Heart right ventricle (tissue), 16 donors: ENCODE measurements at regions not wholly inside any gene's neighbourhood (a gene's known extent, or its start where the extent isn't known, plus 50 kb on each side); places are given as distances from the start of the nearest gene placed in this dataset.
A peak's percentile ranks its signal among the peaks of the same experiment; 100 is the strongest.

Experiments used
- ATAC-seq, 8 donors: fragments of 200-7000 bp; cut with Tn5 transposase; one replicate each; pipeline ENCODE4 v1.9.1; 2020; ENCODE audit warnings: mild to moderate bottlenecking in 8 of 8, moderate library complexity in 8 of 8, moderate number of reproducible peaks in 1 of 8
- DNase-seq, 2 donors: peaks; one replicate each; pipeline ENCODE4 v3.0.0-alpha.2; 2020
- H3K27ac ChIP-seq, 10 donors: fragments of 200-600 bp; sonication (generic) in 2 of 10; one replicate each; pipeline versions ENCODE4 v1.5.0 to v1.8.0; 2020 to 2022; ENCODE audit warnings: mild to moderate bottlenecking in 3 of 10
- H3K27me3 ChIP-seq, 7 donors: fragments of 200-600 bp; one replicate each; pipeline ENCODE4 v1.8.0; 2021 to 2022; ENCODE audit warnings: mild to moderate bottlenecking in 2 of 7
- H3K36me3 ChIP-seq, 9 donors: fragments of 200-600 bp; sonication (generic) in 1 of 9; one replicate each; pipeline versions ENCODE4 v1.5.0 to v1.8.0; 2020 to 2022; ENCODE audit warnings: mild to moderate bottlenecking in 2 of 9
- H3K4me1 ChIP-seq, 9 donors: fragments of 200-600 bp; sonication (generic) in 1 of 9; one replicate each; pipeline versions ENCODE4 v1.5.0 to v1.8.0; 2020 to 2022; ENCODE audit warnings: mild to moderate bottlenecking in 4 of 9
- H3K4me3 ChIP-seq, 10 donors: fragments of 200-600 bp; sonication (generic) in 2 of 10; one replicate each; pipeline versions ENCODE4 v1.5.0 to v1.8.0; 2020 to 2022; ENCODE audit warnings: mild to moderate bottlenecking in 7 of 10, moderate library complexity in 2 of 10
- H3K9me3 ChIP-seq, 11 donors: fragments of 200-600 bp in 10 of 11; sonication (generic) in 2 of 11; one replicate each; pipeline versions ENCODE4 v1.5.0 to v1.8.0; 2013 to 2022; ENCODE audit warnings: mild to moderate bottlenecking in 2 of 11, control low read depth in 1 of 11, moderate library complexity in 1 of 11
- CTCF ChIP-seq, 9 donors: fragments of 200-600 bp; sonication (generic) in 2 of 9; IDR thresholded peaks; one replicate each; pipeline versions ENCODE4 v1.5.0 to v1.8.0; 2021 to 2022; ENCODE audit warnings: antibody characterized with exemption in 9 of 9, mild to moderate bottlenecking in 5 of 9, moderate library complexity in 1 of 9
- WGBS, 2 donors: extraction: QIAGEN DNeasy Blood & Tissue Kit; methylation state at CpG; one replicate each; pipeline ENCODE4 v1.1.7; 2013; ENCODE audit warnings: inconsistent platforms in 1 of 2; 5-methylcytosine and 5-hydroxymethylcytosine counted together
- intact Hi-C, 10 donors: fragments of 100-400 bp; cut with DNase I; formaldehyde crosslinking; loops; one replicate each; pipeline versions ENCODE4 v1.11.1 to v1.14.2; 2022
- donor health status: Arrhythmogenic right ventricular cardiomyopathy.
- donor health status: ischemic (EF 13 %, LVEDD 7.1; RV severe dilation, severe dysfunction).
- donor health status: healthy with polysubstance abuse.
- donor health status: DM: no; HTN: yes; CAD: no.
- donor health status: DM: no; HTN: no; CAD: no.
- donor health status: ischemic (EF 25% LVEDD 6.9; RV normal size, moderate dysfunction).
- donor health status: ischemic (EF 25% LVEDD 5.7; RV mildly dilated, moderate dysfunction).
- donor health status: healthy.
- donor health status: DM: yes; HTN: yes; CAD: no.
- donor health status: Ischemic cardiomyopathy.
- donor health status: ischemic (EF 35%, LVEDD 5.7; RV mildly dilated, moderate dysfunction).
- donor health status: nonischemic (EF 11% LVEDD 7.7; RV severe dilation, severe dysfunction).
- donor health status: DM: yes; HTN: yes; CAD: no.
- donor health status: PGD.
- donor health status: ischemic (EF 29% LVEDD 5.4; RV normal size, mild dysfunction).
- donor health status: nonischemic (EF 23%, LVEDD 6.1; RV moderate dilation, normal function).

- 44 to 48% methylated on average over 4 of the region's 4 CpGs for WGBS, 2 donors
- no peak overlapping the region for H3K27ac ChIP-seq
- H3K36me3 ChIP-seq, result no peaks in the 10 kb centered on the region
- ATAC-seq (no peak), DNase-seq (no peak)
- H3K4me3 ChIP-seq, result no peak overlapping the region
- no peaks in the 10 kb centered on the region for H3K27me3 ChIP-seq
- no peaks in the 10 kb centered on the region for H3K4me1 ChIP-seq
- TF ChIP-seq CTCF (IDR thresholded peaks at IDR 0.05), result no peak
- no peaks in the 10 kb centered on the region for H3K9me3 ChIP-seq
- intact Hi-C loops, result no loop called here
Measured at GRCh38 chr14:82897469-82898308, 1364.0 kb upstream of the SEL1L start.

GRCh38 chr14:82905762-82906161, 1372.1 kb upstream of the SEL1L start:
- DNase-seq (no peak), ATAC-seq (no peak)
- H3K4me3 ChIP-seq, result no peak overlapping the region
- H3K9me3 ChIP-seq, result no peaks in the 10 kb centered on the region
- no peaks in the 10 kb centered on the region for H3K36me3 ChIP-seq
- 76 to 80% methylated on average over 2 of the region's 2 CpGs for WGBS, 2 donors
- H3K27ac ChIP-seq, result no peak overlapping the region
- intact Hi-C loops, result no loop called here
- no peaks in the 10 kb centered on the region for H3K4me1 ChIP-seq
- TF ChIP-seq CTCF (IDR thresholded peaks at IDR 0.05), result no peak
- H3K27me3 ChIP-seq, result no peaks in the 10 kb centered on the region

GRCh38 chr14:82911930-82912329, 1378.3 kb upstream of the SEL1L start:
- TF ChIP-seq CTCF (IDR thresholded peaks at IDR 0.05), result no peak
- Histone ChIP-seq H3K27me3 (no peaks in the 10 kb centered on the region), H3K27ac (no peak overlapping the region), H3K36me3 (no peaks in the 10 kb centered on the region), H3K4me1 (peaks cover 0 to 6% (median 0%) of the 10 kb centered on the region in 9 donors), H3K4me3 (no peak overlapping the region), H3K9me3 (no peaks in the 10 kb centered on the region)
- DNase-seq (no peak), ATAC-seq (peak in 4 of 8 donors; percentile 51 to 76 (median 69))
- intact Hi-C loops, result no loop called here
- 18 to 21% methylated on average over 2 of the region's 2 CpGs for WGBS, 2 donors

- H3K4me1 ChIP-seq, result peaks cover 0 to 6% (median 0%) of the 10 kb centered on the region in 9 donors
- no peak for DNase-seq
- ATAC-seq, result no peak
- intact Hi-C loops, result no loop called here
- H3K9me3 ChIP-seq, result no peaks in the 10 kb centered on the region
- no peaks in the 10 kb centered on the region for H3K27me3 ChIP-seq
- no peak overlapping the region for H3K4me3 ChIP-seq
- H3K36me3 ChIP-seq, result no peaks in the 10 kb centered on the region
- TF ChIP-seq CTCF (IDR thresholded peaks at IDR 0.05), result no peak
- no peak overlapping the region for H3K27ac ChIP-seq
Measured at GRCh38 chr14:82913396-82913795, 1379.7 kb upstream of the SEL1L start.
